T47D (cell line): ENCODE measurements at regions not wholly inside any gene's neighbourhood (a gene's known extent, or its start where the extent isn't known, plus 50 kb on each side); places are given as distances from the start of the nearest gene placed in this dataset.

Experiments
- DNase-seq, 2 experiments: peaks; one replicate each; pipeline versions ENCODE4 v3.0.0 to v3.0.0-alpha.2; 2011 to 2012; ENCODE audit warnings: low read depth in 1 of 2, low spot score in 1 of 2
- JUND ChIP-seq: IDR thresholded peaks from 2 replicates; pipeline ENCODE4 v1.6.1; 2012; ENCODE audit warnings: low read depth
- in situ Hi-C: cut with HindIII; loops from 2 replicates; pipeline ENCODE4 v1.10.0; 2016; ENCODE audit warnings: low sequenced_read_pairs, low pct_unique_long_range_greater_than_20kb

DNA sequence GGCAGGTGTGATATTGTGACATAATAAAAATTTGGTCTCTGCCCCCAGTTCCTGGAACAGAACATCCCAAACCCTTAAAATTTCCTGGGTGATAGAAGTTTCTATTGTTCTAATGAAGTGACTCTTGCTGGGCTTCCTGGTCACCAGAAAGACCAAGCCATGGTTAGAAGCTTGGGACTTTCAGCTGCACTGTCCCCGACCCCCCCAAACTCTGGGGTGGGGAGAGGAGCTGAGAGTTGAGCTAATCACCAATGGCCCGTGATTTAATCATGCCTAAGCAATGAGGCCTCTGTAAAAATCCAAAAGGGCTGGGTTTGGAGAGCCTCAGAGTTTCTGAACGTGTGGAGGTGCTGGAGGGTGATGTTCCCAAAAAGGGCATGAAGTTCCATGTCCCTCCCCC is 54.8 kb upstream of the FTH1 start:
- in situ Hi-C loops: no loop called here
- TF ChIP-seq JUND: no peak
- no peak for DNase-seq

DNA sequence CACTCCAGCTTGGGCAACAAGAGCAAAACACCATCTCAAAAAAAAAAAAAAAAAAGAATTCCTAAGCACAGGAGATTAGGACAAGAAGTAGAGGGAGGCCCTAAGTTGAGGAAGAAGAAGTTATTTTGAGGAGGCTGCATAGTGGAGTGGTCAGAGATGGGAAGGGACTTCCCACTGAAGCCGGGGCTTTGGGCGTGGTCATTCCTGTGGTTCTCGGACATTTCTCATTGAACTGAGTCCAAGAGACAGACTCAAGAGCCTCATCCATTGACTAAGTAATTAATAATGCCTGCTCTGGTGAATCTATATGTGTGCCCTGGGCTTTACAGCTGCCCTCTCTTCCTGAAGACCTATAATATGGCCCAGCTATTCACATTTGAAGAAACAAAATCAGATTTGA is 53.2 kb upstream of the FTH1 start:
- no peak for DNase-seq
- TF ChIP-seq JUND: no peak
- in situ Hi-C loops: no loop called here

DNA sequence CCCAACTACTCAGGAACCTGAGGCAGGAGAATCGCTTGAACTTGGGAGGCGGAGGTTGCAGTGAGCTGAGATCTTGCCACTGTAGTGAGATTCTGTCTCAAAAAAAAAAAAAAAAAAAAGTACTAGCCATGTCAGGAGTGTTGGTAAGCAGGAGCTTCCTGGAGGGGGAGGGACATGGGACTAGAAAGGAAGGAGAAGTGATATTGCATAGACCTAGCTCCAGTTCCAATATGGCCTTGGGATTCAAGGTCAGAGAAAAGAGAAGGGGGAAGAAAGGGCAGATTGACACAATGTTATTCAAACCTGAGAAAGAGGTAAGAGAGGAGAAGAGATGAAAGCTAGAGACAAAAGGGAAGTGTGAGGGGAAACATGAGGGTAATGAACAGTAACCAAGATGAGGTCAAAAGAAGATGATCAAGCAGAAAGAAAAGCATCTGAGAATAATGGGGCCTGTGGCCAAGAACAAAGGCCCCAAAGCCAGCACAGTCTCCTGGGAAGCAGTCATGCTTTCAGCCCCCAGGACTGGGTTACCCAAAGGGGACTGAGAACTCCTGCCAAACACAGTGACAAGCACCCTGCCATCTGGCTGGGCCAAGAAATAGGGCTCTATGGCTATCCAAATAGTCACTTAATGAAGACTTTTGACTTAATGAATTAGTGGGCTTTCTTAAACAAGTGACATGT is 51.7 kb upstream of the FTH1 start:
- in situ Hi-C loops: no loop called here
- TF ChIP-seq JUND: no peak
- DNase-seq: no peak

DNA sequence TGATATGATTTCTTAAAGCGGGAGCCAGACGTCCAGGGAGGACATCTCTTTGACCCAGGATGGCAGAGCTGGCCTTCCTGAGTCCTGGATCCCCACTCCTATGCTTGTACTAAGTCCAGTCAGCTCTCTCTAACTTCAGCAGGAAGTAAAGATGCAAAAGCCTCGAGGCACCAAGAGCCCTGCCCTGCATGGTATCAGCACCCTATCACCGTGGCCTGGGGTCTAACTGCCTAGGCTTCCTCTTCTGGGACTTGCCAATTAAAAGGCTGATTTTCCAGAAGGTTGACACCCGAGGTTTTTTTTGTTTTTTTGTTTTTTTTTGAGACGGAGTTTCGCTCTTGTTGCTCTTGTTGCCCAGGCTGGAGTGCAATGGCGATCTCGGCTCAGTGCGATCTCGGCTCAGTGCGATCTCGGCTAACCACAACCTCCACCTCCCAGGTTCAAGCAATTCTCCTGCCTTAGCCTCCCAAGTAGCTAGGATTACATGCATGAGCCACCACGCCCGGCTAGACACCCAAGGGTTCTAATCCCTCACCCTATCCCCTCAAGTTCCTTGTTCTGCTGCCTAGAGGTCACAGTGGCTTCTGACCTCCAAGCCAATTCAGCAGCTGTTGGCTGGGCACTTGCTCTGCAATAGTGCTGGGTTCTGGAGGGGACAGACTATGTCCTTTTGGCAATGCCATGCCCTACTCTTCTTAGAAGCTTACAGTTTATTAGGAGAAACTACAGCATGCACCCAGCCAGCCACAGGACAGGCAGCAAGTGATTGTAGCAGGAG is 50.6 kb upstream of the FTH1 start:
- in situ Hi-C loops: no loop called here
- TF ChIP-seq JUND: no peak
- no peak for DNase-seq
